ENCODE measurements at regions not wholly inside any gene's neighbourhood (a gene's known extent, or its start where the extent isn't known, plus 50 kb on each side); places are given as distances from the start of the nearest gene placed in this dataset.

DNA sequence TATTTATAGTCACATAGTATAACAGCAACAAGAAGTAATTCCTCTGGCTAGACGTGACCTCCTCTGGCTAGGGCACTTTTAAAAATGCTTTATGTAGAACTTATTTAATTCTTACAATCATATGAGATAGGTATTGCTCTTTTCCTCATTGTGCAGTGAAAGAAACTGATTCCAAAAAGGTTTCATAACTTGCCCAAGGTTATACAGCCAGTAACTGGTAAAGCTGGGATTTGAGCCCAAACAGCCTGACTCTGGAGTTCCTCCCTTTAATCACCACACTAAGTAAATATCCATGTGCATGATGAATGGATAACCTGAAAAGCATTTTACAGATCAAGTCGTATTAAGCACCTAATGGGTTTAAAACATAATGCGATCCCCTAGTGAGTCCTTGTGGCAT is 214.6 kb downstream of the PRL start:
- Histone ChIP-seq H3F3A (ENCODE audit: control insufficient read depth, insufficient read depth) (no peaks in the 10 kb centered on the region), H3K27ac (ENCODE audit: low read depth, low read length) (no peak overlapping the region), H3K4me3 (ENCODE audit: low read length) (no peak overlapping the region), H3K9me2 (replicated peaks; ENCODE audit: control insufficient read depth, low read length) (no peaks in the 10 kb centered on the region), H3K9me3 (ENCODE audit: control insufficient read depth, insufficient read depth, low read length) (no peaks in the 10 kb centered on the region), H3K27me3 (ENCODE audit: control insufficient read depth, low read length) (no peaks in the 10 kb centered on the region), H3K36me3 (ENCODE audit: control insufficient read depth, low read length) (no peaks in the 10 kb centered on the region), H3K79me2 (ENCODE audit: control insufficient read depth, low read length) (no peaks in the 10 kb centered on the region), H3K4me1 (ENCODE audit: control insufficient read depth, low read length) (no peaks in the 10 kb centered on the region), H3K4me2 (ENCODE audit: low read length) (no peak overlapping the region), H4K20me1 (ENCODE audit: control insufficient read depth, insufficient read depth, low read depth, low read length) (no peaks in the 10 kb centered on the region)
- TF ChIP-seq CTCF (IDR thresholded peaks at IDR 0.05; ENCODE audit: low read depth, low read length, poor library complexity, severe bottlenecking) = no peak
- TF ChIP-seq EZH2phosphoT487 (IDR thresholded peaks at IDR 0.05; ENCODE audit: borderline replicate concordance, low read length) = no peak

DNA sequence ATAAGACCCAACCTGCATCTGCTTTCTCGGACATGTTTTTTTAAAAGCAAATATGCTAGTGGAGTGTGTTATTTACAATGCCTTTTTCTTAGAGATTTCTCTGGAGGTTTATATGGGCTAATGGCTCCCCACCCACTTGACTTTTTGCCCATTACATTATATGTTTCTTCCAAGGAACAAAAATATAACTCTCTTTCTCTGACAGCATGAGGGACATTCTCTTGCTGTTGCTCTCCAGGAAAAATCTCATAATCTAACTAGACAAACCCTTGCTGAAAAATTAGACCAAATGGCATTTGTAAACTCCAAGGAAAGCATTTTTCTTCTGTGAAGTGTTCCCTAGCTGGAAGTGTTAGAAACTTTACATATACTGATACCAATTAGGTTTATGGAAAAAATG is 213.7 kb downstream of the PRL start:
- Histone ChIP-seq H3K79me2 (ENCODE audit: control insufficient read depth, low read length) (no peaks in the 10 kb centered on the region), H3K4me3 (ENCODE audit: low read length) (no peak overlapping the region), H3K9me2 (replicated peaks; ENCODE audit: control insufficient read depth, low read length) (no peaks in the 10 kb centered on the region), H3K4me2 (ENCODE audit: low read length) (no peak overlapping the region), H3K4me1 (ENCODE audit: control insufficient read depth, low read length) (no peaks in the 10 kb centered on the region), H3F3A (ENCODE audit: control insufficient read depth, insufficient read depth) (no peaks in the 10 kb centered on the region), H4K20me1 (ENCODE audit: control insufficient read depth, insufficient read depth, low read depth, low read length) (no peaks in the 10 kb centered on the region), H3K27ac (ENCODE audit: low read depth, low read length) (no peak overlapping the region), H3K9me3 (ENCODE audit: control insufficient read depth, insufficient read depth, low read length) (no peaks in the 10 kb centered on the region), H3K27me3 (ENCODE audit: control insufficient read depth, low read length) (no peaks in the 10 kb centered on the region), H3K36me3 (ENCODE audit: control insufficient read depth, low read length) (no peaks in the 10 kb centered on the region)
- no peak for TF ChIP-seq CTCF (IDR thresholded peaks at IDR 0.05; ENCODE audit: low read depth, low read length, poor library complexity, severe bottlenecking)
- no peak for TF ChIP-seq EZH2phosphoT487 (IDR thresholded peaks at IDR 0.05; ENCODE audit: borderline replicate concordance, low read length)

DNA sequence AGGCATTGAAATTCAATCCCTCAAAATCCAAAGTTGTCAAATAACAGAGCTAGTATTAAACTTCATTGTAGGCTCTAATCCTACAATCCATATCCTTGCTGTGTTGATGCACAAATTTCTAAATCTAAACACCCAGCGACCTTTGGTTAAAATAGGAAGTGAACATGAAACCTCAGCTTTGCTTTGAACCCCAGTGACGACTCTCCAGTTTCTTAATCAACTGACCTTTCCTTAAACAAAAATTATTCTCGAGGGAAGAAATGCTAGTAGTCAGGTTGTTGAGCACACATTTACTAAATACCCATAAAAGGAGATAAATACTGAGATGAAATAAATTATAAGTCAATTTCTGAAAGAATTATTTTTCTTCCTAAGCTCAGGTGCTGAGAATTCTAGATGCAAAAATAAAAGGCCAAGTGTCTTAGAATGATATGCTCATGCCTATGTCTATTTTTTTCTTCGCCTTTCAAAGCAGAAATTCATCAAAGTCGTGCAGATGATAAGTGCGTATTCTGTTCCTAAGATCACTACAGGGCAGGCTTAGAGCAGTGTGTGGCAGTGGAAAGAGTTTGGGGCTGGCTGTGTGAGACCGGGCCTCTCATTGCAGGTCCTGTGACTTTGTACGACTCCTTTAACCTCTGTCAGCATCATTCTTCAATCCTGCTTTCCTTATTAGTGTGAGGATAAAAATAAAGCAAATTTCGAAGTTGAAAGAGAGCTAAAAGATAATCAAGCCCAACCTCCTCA is 208.7 kb downstream of the PRL start:
- no peaks in the 10 kb centered on the region for H3K4me1 ChIP-seq (ENCODE audit: control insufficient read depth, low read length)
- H3K9me3 ChIP-seq (ENCODE audit: control insufficient read depth, insufficient read depth, low read length) = no peaks in the 10 kb centered on the region
- no peaks in the 10 kb centered on the region for H3F3A ChIP-seq (ENCODE audit: control insufficient read depth, insufficient read depth)
- TF ChIP-seq CTCF (IDR thresholded peaks at IDR 0.05; ENCODE audit: low read depth, low read length, poor library complexity, severe bottlenecking) (no peak), EZH2phosphoT487 (IDR thresholded peaks at IDR 0.05; ENCODE audit: borderline replicate concordance, low read length) (no peak)
- H3K4me2 ChIP-seq (ENCODE audit: low read length) = no peak overlapping the region
- no peaks in the 10 kb centered on the region for H3K79me2 ChIP-seq (ENCODE audit: control insufficient read depth, low read length)
- no peaks in the 10 kb centered on the region for H3K27me3 ChIP-seq (ENCODE audit: control insufficient read depth, low read length)
- H3K36me3 ChIP-seq (ENCODE audit: control insufficient read depth, low read length) = no peaks in the 10 kb centered on the region
- H3K27ac ChIP-seq (ENCODE audit: low read depth, low read length) = no peak overlapping the region
- H3K4me3 ChIP-seq (ENCODE audit: low read length) = no peak overlapping the region
- H4K20me1 ChIP-seq (ENCODE audit: control insufficient read depth, insufficient read depth, low read depth, low read length) = no peaks in the 10 kb centered on the region
- H3K9me2 ChIP-seq (replicated peaks; ENCODE audit: control insufficient read depth, low read length) = no peaks in the 10 kb centered on the region

All from DOHH2 (cell line).